ENCODE measurements at regions not wholly inside any gene's neighbourhood (a gene's known extent, or its start where the extent isn't known, plus 50 kb on each side); places are given as distances from the start of the nearest gene placed in this dataset.

GRCh38 chr1:29896791-29897714 is 660.7 kb downstream of the PTPRU start:
- TF ChIP-seq GATA3 (IDR thresholded peaks at IDR 0.05; ENCODE audit: low read depth, low read length) (no peak), GATA2 (IDR thresholded peaks at IDR 0.05; ENCODE audit: low read depth, low read length) (no peak)

DNA sequence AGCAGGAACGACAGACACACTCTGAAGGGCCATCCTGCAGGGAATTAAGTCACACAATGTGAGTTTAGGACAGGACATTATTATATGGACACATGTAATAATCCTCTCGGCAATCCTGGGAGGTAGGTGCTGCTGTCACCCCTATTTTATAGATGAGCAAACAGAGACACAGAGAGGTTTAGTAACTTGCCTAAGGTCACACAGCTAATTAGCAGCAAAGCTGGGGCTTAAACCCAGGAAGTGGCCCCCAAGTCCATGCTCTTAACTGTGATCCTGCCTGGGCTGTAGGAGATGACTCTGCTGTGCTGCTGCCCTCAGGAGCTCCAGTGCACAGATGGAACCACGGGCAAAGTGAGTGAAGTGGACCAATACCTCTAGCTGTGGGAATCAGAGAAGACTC is 660.0 kb downstream of the PTPRU start:
- TF ChIP-seq GATA3 (IDR thresholded peaks at IDR 0.05; ENCODE audit: low read depth, low read length) (no peak), GATA2 (IDR thresholded peaks at IDR 0.05; ENCODE audit: low read depth, low read length) (no peak)

DNA sequence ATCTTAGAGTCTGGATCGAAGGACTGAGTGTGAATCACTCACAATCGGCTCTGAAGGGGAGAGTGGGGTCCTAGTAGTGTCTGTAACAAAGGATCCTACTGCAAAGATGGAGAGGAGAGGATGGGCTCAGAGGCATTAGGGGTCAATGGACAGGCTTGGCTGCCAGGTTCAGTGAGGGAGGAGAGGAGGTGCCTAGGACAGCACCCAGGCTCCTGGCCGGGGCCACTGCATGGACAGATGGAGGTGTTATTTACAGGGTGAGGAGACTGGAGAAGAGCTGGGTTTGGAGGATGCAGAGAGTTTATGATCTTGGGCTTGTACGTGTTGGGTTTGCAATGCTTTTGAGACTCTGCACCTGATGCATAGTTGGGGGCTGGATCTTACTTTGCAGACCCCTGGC is 658.9 kb downstream of the PTPRU start:
- no peak for TF ChIP-seq GATA3 (IDR thresholded peaks at IDR 0.05; ENCODE audit: low read depth, low read length)
- no peak for TF ChIP-seq GATA2 (IDR thresholded peaks at IDR 0.05; ENCODE audit: low read depth, low read length)

DNA sequence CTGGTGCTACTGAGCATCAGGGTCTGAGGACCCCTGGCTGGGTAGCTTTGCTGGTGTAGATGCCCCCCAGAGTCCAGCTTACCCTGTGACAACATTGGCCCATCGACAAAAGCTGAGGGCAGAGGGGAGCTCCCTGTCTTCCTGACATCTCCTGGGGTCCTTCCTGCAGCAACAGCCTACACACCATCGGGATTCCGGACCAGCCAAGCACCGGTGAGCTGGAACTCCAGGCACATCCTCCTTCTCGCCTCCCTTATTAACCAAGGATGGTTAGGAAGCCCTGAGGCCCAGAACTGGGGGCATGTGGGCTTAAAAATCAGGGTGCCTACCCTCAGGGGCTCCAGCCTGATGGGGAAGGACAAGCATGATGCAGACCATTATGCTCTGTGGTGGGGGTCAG is 658.0 kb downstream of the PTPRU start:
- TF ChIP-seq GATA2 (IDR thresholded peaks at IDR 0.05; ENCODE audit: low read depth, low read length): no peak
- no peak for TF ChIP-seq GATA3 (IDR thresholded peaks at IDR 0.05; ENCODE audit: low read depth, low read length)

GRCh38 chr1:29893806-29894205 is 657.5 kb downstream of the PTPRU start:
- TF ChIP-seq GATA3 (IDR thresholded peaks at IDR 0.05; ENCODE audit: low read depth, low read length) (no peak), GATA2 (IDR thresholded peaks at IDR 0.05; ENCODE audit: low read depth, low read length) (no peak)

GRCh38 chr1:29893046-29893723 is 656.9 kb downstream of the PTPRU start:
- TF ChIP-seq GATA2 (IDR thresholded peaks at IDR 0.05; ENCODE audit: low read depth, low read length): no peak
- TF ChIP-seq GATA3 (IDR thresholded peaks at IDR 0.05; ENCODE audit: low read depth, low read length): no peak

GRCh38 chr1:29892247-29892646 is 655.9 kb downstream of the PTPRU start:
- TF ChIP-seq GATA3 (IDR thresholded peaks at IDR 0.05; ENCODE audit: low read depth, low read length) (no peak), GATA2 (IDR thresholded peaks at IDR 0.05; ENCODE audit: low read depth, low read length) (no peak)

- TF ChIP-seq GATA2 (IDR thresholded peaks at IDR 0.05; ENCODE audit: low read depth, low read length) (no peak), GATA3 (IDR thresholded peaks at IDR 0.05; ENCODE audit: low read depth, low read length) (no peak)
Measured at GRCh38 chr1:29890201-29890959, 654.1 kb downstream of the PTPRU start.

DNA sequence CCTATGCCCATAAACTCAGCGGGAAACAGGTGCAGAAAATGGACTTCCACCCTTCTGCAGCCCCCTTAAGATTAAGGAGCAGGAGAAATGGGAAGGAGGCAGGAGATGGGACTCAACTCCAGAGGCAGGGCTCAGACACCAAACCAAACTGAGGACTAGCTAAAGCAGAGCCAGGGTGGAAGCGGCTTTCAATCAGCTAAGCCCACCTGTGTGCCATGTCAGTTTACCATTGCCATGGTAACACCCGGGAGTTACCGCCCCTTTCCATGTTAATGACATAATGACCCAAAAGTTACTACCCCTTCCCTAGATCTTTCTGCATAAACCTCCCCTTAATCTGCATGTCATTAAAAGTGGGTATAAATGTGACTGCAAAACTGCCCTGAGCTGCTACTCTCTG is 653.5 kb downstream of the PTPRU start:
- TF ChIP-seq GATA2 (IDR thresholded peaks at IDR 0.05; ENCODE audit: low read depth, low read length) (no peak), GATA3 (IDR thresholded peaks at IDR 0.05; ENCODE audit: low read depth, low read length) (no peak)

DNA sequence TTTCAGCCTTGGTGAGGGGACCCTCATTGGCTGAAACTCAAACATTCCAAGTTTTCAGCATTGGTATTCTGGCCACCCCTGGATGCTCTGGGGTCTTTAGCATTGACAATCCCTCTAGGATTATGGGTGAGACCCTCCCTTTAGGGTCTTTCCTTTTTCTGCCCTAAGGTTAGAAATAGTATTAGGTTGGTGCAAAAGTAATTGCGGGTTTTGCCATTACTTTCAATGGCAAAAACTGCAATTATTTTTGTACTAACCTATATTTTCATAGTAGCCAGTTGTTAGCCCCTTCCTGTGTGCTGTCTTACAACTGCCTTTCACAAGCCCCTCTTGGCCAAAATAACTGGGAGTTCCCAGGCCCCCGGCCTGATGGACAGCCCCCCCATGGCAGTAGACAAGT is 648.4 kb downstream of the PTPRU start:
- TF ChIP-seq GATA2 (IDR thresholded peaks at IDR 0.05; ENCODE audit: low read depth, low read length) (no peak), GATA3 (IDR thresholded peaks at IDR 0.05; ENCODE audit: low read depth, low read length) (no peak)

- TF ChIP-seq GATA3 (IDR thresholded peaks at IDR 0.05; ENCODE audit: low read depth, low read length) (no peak), GATA2 (IDR thresholded peaks at IDR 0.05; ENCODE audit: low read depth, low read length) (no peak)
Measured at GRCh38 chr1:29883986-29884385, 647.7 kb downstream of the PTPRU start.

DNA sequence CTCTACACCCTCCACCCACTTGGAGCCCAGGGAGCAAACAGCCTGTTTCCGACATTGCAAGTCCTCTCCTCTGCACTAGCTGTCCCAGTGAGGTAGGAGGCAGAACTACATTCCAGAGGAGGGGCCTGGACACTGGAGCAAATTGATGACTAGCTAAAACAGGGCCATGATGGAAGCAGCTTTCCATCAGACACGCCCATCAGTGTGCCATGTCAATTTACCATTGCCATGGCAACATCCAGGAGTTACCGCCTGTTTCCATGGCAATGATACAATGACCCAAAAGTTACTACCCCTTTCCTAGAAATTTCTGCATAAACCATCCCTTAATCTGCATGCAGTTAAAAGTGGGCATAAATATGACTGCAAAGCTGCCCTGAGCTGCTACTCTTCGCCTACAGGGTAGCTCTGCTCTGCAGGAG is 647.1 kb downstream of the PTPRU start:
- TF ChIP-seq GATA3 (IDR thresholded peaks at IDR 0.05; ENCODE audit: low read depth, low read length): no peak
- no peak for TF ChIP-seq GATA2 (IDR thresholded peaks at IDR 0.05; ENCODE audit: low read depth, low read length)

DNA sequence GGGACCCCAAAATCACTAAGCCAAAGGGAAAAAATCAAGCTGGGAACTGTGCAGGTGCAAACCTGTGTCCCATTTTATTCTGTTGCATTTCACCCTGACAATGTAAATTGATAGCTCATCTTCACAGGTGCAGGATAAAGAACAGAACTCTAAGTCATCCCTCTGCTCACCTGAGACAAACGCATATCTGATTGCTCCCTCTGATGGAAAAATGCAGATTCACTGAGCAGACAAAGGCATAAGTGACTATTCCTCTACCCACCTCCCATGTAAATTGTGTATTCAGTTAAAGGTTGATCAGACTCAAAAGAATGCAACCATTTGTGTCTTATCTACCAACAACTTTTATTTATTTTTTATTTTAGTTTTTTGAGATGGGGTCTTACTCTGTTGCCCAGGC is 644.2 kb downstream of the PTPRU start:
- TF ChIP-seq GATA3 (IDR thresholded peaks at IDR 0.05; ENCODE audit: low read depth, low read length) (no peak), GATA2 (IDR thresholded peaks at IDR 0.05; ENCODE audit: low read depth, low read length) (no peak)

- TF ChIP-seq GATA2 (IDR thresholded peaks at IDR 0.05; ENCODE audit: low read depth, low read length) (no peak), GATA3 (IDR thresholded peaks at IDR 0.05; ENCODE audit: low read depth, low read length) (no peak)
Measured at GRCh38 chr1:29879217-29879616, 642.9 kb downstream of the PTPRU start.

All from SH-SY5Y (cell line).